GM20000 (cell line): ENCODE measurements at regions not wholly inside any gene's neighbourhood (a gene's known extent, or its start where the extent isn't known, plus 50 kb on each side); places are given as distances from the start of the nearest gene placed in this dataset.

ENCODE experiments used
- DNase-seq: peaks from one replicate; pipeline ENCODE4 v3.0.0; 2012; ENCODE audit warnings: low spot score
- TF ChIP-seq, protein P1 (sequence below): IDR thresholded peaks from 2 replicates; pipeline ENCODE4 v1.5.1; 2012; ENCODE audit warnings: mild to moderate bottlenecking, control low read depth; ENCODE audit errors: extremely low read depth, missing control alignments

DNA sequence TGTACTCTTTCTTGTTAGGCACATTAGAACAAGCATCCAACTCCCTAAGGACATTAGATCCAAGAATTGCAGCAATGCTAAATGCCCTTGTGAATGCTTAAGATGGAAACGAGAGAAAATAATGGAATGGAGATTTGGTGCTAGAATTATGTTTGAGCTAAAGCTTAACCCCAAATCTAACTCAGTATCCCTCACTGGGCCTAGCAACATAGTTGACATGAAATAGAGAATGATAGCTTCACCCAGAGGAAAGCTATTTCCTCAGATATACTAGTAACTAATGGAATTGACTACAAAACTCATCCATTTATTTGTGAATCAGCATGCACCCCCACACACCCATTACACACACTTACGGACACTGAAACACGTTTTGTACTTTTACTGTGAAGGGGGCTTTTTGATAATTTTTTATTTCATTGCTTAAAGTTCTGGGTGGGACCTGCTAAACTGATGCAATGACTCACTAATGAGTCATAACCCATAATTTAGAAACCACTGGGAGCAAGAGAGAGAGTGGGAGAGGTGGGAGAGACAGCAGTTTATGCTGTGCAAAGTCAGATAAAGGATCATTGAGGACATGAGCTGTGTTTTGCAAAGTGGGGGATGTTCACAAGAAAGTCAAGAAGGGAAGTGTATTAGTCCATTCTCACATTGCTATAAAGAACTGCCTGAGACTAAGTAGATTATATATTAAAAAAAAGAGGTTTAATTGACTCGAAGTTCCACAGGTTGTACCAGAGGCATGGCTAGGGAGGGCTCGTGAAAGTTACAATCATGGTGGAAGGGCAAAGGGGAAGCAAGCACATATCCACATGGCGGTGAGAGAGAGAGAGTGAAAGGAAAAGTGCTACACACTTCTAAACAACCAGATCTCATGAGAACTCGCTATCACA is 382.7 kb downstream of the SFMBT2 start:
- DNase-seq: no peak
- TF ChIP-seq, protein P1, sequence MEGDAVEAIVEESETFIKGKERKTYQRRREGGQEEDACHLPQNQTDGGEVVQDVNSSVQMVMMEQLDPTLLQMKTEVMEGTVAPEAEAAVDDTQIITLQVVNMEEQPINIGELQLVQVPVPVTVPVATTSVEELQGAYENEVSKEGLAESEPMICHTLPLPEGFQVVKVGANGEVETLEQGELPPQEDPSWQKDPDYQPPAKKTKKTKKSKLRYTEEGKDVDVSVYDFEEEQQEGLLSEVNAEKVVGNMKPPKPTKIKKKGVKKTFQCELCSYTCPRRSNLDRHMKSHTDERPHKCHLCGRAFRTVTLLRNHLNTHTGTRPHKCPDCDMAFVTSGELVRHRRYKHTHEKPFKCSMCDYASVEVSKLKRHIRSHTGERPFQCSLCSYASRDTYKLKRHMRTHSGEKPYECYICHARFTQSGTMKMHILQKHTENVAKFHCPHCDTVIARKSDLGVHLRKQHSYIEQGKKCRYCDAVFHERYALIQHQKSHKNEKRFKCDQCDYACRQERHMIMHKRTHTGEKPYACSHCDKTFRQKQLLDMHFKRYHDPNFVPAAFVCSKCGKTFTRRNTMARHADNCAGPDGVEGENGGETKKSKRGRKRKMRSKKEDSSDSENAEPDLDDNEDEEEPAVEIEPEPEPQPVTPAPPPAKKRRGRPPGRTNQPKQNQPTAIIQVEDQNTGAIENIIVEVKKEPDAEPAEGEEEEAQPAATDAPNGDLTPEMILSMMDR: no peak

DNA sequence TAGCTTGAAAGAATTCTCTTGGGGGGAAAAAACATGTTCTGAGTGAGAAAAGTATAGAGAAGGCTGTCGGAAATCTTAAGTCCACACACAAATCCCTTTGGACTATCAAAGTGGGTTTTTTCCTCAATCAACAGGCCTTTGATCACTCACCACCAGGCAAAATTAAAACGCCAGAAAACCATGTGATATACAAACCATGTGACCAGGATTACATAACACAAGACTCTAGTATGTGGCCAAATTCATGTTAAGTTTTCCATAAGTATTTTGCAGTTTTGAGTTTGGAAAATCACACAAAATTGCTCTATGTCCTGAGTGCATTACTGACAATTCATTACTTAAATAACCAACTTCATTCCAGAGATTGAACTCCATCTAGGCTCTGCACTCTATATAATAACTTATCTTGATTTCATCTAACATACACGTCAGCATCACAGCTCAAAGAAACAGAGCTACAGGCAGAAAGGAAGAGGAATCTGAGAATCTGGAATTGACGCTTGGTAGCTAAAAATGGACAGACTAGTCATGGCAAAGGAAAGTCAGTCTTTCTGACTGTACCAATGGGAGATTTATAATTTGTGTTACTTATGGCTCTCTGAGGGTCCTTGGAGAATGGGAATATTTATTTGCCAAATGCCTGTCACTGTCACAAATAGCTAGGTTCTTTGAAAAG is 383.5 kb downstream of the SFMBT2 start:
- TF ChIP-seq, protein P1: no peak
- no peak for DNase-seq

DNA sequence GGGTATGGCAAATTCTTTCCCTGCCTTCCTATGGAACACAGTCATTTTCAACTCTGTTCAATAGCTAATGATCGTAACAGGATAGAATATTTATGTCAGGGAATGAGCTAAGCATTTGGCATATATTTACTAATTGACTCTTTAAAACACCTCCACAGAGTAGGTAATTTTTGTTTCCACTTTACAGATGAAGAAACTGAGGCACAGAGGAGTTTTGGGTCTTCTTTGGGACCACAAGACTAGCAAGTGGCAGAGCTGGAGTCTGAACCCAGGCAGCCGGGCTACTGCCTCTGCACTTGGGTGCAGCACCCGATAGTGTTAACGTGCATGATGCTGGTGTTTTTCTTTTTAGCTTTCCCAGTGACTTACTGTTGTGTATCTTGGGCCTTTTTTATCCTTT is 384.0 kb downstream of the SFMBT2 start:
- TF ChIP-seq, protein P1: no peak
- DNase-seq: no peak

DNA sequence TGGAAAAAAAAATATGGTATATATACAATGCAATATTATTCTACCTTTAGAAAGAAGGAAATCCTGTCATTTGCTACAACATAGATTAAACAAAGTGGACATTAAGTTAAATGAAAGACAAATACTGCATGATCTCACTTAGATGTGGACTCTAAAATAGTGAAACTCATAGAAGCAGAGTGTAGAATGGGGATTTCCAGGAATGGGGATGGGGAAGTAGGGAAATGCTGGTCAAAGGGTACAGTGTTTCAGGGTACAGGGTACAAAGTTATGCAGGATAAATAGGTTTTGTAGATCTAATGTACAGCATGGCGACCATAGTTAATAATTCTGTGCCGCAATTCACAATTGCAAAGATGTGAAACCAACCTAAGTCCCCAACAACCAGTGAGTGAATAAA is 385.5 kb downstream of the SFMBT2 start:
- DNase-seq: no peak
- TF ChIP-seq, protein P1: no peak

DNA sequence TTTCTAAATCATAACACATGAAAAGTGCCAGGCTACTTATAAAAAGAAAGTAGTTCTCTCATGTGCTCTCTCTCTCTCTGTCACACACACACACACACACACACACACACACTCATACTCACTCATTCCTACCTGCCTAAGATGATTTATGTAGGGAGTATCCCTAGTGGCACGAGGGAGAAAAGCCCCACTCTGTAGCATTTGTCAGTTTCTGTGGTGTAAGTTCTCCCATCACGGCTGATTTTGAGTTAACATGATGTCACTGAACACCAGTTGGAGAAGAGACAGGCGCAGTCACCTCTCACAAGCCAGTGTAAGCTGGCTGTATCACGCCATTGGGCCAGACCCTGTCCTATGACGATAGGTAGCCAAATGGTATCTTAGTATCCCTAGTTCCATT is 395.4 kb downstream of the SFMBT2 start:
- DNase-seq: no peak
- TF ChIP-seq, protein P1: no peak

DNA sequence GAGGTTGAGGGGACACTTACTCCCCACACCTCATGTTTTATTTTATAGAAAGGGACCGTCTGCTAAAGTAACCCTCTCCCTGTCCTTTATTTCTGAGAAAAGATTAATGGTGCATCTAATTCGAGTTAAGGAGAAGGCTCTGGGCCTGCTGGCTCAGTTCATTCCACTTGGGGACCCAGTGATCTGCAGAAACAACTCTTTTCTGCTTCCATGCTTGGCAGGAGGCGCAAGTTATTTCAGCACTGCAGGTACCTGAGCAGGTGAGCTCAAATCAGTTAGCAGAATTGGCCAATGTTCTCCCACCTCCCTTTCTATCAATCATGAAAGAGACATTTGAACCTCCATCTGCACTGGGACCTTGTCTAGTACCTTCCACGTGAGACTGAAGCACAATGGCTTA is 396.1 kb downstream of the SFMBT2 start:
- TF ChIP-seq, protein P1: no peak
- DNase-seq: no peak

DNA sequence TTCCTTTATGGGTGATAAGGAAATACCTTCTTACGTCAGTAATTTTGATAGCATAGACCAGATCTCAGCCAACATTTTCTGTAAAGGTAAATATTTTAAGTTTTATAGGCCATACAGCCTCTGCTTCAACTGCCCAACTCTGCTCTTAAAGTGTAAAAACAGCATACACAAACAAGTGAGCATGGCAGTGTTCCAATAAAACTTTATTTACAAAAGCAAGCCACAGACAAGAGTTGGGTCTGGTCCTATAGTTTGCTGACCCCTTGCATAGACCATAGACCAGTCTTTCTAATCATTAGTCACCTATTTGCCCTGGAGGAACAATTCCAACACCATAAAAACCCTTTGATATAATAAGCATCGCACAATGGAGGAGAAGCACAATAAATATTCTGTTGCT is 398.8 kb downstream of the SFMBT2 start:
- TF ChIP-seq, protein P1: no peak
- DNase-seq: no peak
